DND-41 (cell line): ENCODE measurements at regions not wholly inside any gene's neighbourhood (a gene's known extent, or its start where the extent isn't known, plus 50 kb on each side); places are given as distances from the start of the nearest gene placed in this dataset.

Experiments
- ATAC-seq: fragments of 200-7000 bp; cut with Tn5 transposase; 3 replicates; pipeline ENCODE4 v1.9.1; 2021; ENCODE audit warnings: low read depth; ENCODE audit not compliant: insufficient read depth
- DNase-seq: peaks from one replicate; pipeline ENCODE4 v3.0.0-alpha.2; 2020
- H2AFZ ChIP-seq: 2 replicates; pipeline ENCODE4 v1.6.0; 2012; ENCODE audit warnings: low read depth, low read length
- H3K27ac ChIP-seq: 2 replicates; pipeline ENCODE4 v1.5.1; 2012; ENCODE audit warnings: low read length, inconsistent platforms
- H3K27me3 ChIP-seq: fragments of 200-600 bp; sonication (generic); 2 replicates; pipeline ENCODE4 v1.6.0; 2012; ENCODE audit warnings: low read length, mild to moderate bottlenecking, inconsistent platforms; ENCODE audit not compliant: insufficient read depth, poor library complexity
- H3K36me3 ChIP-seq: 2 replicates; pipeline ENCODE4 v1.5.1; 2012; ENCODE audit warnings: low read length, inconsistent platforms; ENCODE audit not compliant: insufficient read depth
- H3K4me1 ChIP-seq: 2 replicates; pipeline ENCODE4 v1.5.1; 2012; ENCODE audit warnings: mild to moderate bottlenecking, low read length; ENCODE audit not compliant: insufficient read depth
- H3K4me2 ChIP-seq: 2 replicates; pipeline ENCODE4 v1.6.0; 2012; ENCODE audit warnings: mild to moderate bottlenecking, moderate library complexity, low read length, inconsistent platforms; ENCODE audit not compliant: insufficient read depth
- H3K4me3 ChIP-seq, 2 experiments: fragments of 200-600 bp in 1 of 2; shearing (Covaris generic) in 1 of 2; 2 replicates each; pipeline ENCODE4 v1.5.1; 2012 to 2016; ENCODE audit warnings: inconsistent platforms in 2 of 2, low read length in 2 of 2, mild to moderate bottlenecking in 2 of 2, low read depth in 1 of 2, moderate library complexity in 1 of 2
- H3K79me2 ChIP-seq: 2 replicates; pipeline ENCODE4 v1.6.0; 2012; ENCODE audit warnings: low read length, inconsistent platforms; ENCODE audit not compliant: insufficient read depth
- H3K9ac ChIP-seq: 2 replicates; pipeline ENCODE4 v1.6.0; 2012; ENCODE audit warnings: low read depth, mild to moderate bottlenecking, inconsistent platforms, low read length, moderate library complexity
- H3K9me3 ChIP-seq: 2 replicates; pipeline ENCODE4 v1.5.1; 2012; ENCODE audit warnings: low read length, moderate library complexity, mild to moderate bottlenecking, inconsistent platforms; ENCODE audit not compliant: insufficient read depth, severe bottlenecking
- H4K20me1 ChIP-seq: 2 replicates; pipeline ENCODE4 v1.6.0; 2012; ENCODE audit warnings: low read length; ENCODE audit not compliant: insufficient read depth
- CTCF ChIP-seq: IDR thresholded peaks from 2 replicates; pipeline ENCODE4 v1.5.1; 2012; ENCODE audit warnings: borderline replicate concordance, low read length, moderate library complexity, mild to moderate bottlenecking; ENCODE audit not compliant: poor library complexity, severe bottlenecking; ENCODE audit errors: extremely low read depth
- EZH2 ChIP-seq: IDR thresholded peaks from 3 replicates; pipeline ENCODE4 v1.6.1; 2012; ENCODE audit warnings: borderline replicate concordance, low read depth, mild to moderate bottlenecking, moderate library complexity, low read length, inconsistent platforms; ENCODE audit not compliant: severe bottlenecking

- Histone ChIP-seq H3K27me3 (no peaks in the 10 kb centered on the region), H3K79me2 (no peaks in the 10 kb centered on the region), H2AFZ (no peak overlapping the region), H3K4me1 (no peaks in the 10 kb centered on the region), H3K4me2 (no peak overlapping the region), H3K9me3 (no peaks in the 10 kb centered on the region), H3K36me3 (no peaks in the 10 kb centered on the region), H3K27ac (no peak overlapping the region), H4K20me1 (no peaks in the 10 kb centered on the region), H3K9ac (no peak overlapping the region), H3K4me3 (no peak overlapping the region)
- ATAC-seq, result no peak
- no peak for DNase-seq
- TF ChIP-seq CTCF (no peak), EZH2 (no peak)
Measured at GRCh38 chr2:195308163-195308562, 348.9 kb upstream of the SLC39A10 start.

DNA sequence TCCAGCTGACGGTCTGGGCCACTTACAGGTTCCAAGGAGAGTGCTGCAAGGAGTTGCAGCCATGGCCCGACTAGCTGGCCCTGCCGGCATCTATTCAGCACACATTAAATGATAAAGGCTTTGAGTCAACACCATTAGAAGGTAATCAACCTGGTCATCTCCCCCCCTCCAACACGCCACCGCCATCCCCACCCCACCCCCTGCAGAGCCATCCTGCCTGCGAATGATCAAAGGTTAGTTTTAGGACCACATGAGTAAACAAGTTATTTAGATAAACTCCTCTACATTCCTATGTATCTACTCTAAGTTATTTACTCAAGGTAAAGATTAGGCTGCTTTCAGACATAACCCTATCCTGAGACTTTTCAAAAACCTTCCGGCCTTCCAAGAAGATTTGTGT, 349.3 kb upstream of the SLC39A10 start:
- no peak overlapping the region for H3K27ac ChIP-seq
- no peak for DNase-seq
- no peaks in the 10 kb centered on the region for H3K36me3 ChIP-seq
- H3K4me2 ChIP-seq, result no peak overlapping the region
- no peak for ATAC-seq
- H3K4me1 ChIP-seq, result no peaks in the 10 kb centered on the region
- TF ChIP-seq EZH2 (no peak), CTCF (no peak)
- no peaks in the 10 kb centered on the region for H3K27me3 ChIP-seq
- H4K20me1 ChIP-seq, result no peaks in the 10 kb centered on the region
- H3K9me3 ChIP-seq, result no peaks in the 10 kb centered on the region
- H2AFZ ChIP-seq, result no peak overlapping the region
- no peak overlapping the region for H3K4me3 ChIP-seq
- no peaks in the 10 kb centered on the region for H3K79me2 ChIP-seq
- H3K9ac ChIP-seq, result no peak overlapping the region

DNA sequence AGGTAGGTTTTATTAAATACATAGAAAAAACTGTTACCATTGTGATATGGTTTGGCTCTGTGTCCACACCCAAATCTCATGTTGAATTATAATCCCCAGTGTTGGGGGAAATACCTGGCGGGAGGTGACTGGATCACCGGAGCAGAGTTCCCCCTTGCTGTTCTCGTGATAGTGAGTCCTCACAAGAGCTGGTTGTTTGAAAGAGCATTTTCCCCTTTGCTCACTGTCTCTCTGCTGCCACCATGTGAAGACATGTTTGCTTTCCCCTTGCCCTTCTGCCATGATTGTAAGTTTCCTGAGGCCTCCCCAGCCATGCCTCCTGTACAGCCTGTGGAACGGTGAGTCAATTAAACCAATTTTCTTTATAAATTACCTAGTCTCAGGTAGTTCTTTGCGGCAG, 352.7 kb upstream of the SLC39A10 start:
- H3K79me2 ChIP-seq, result no peaks in the 10 kb centered on the region
- ATAC-seq (no peak), DNase-seq (no peak)
- no peaks in the 10 kb centered on the region for H3K27me3 ChIP-seq
- TF ChIP-seq EZH2 (no peak), CTCF (peak; percentile 37)
- no peaks in the 10 kb centered on the region for H3K9me3 ChIP-seq
- no peak overlapping the region for H3K9ac ChIP-seq
- H3K4me2 ChIP-seq, result no peak overlapping the region
- no peaks in the 10 kb centered on the region for H4K20me1 ChIP-seq
- no peak overlapping the region for H3K4me3 ChIP-seq
- H2AFZ ChIP-seq, result no peak overlapping the region
- no peaks in the 10 kb centered on the region for H3K4me1 ChIP-seq
- H3K27ac ChIP-seq, result no peak overlapping the region
- no peaks in the 10 kb centered on the region for H3K36me3 ChIP-seq

- Histone ChIP-seq H3K36me3 (no peaks in the 10 kb centered on the region), H3K4me3 (no peak overlapping the region), H3K4me1 (no peaks in the 10 kb centered on the region), H4K20me1 (no peaks in the 10 kb centered on the region), H2AFZ (no peak overlapping the region), H3K27ac (no peak overlapping the region), H3K79me2 (no peaks in the 10 kb centered on the region), H3K27me3 (no peaks in the 10 kb centered on the region), H3K4me2 (no peak overlapping the region), H3K9me3 (no peaks in the 10 kb centered on the region), H3K9ac (no peak overlapping the region)
- DNase-seq, result no peak
- TF ChIP-seq CTCF (no peak), EZH2 (no peak)
- ATAC-seq, result no peak
Measured at GRCh38 chr2:195300631-195301030, 356.4 kb upstream of the SLC39A10 start.
